ENCODE measurements at regions not wholly inside any gene's neighbourhood (a gene's known extent, or its start where the extent isn't known, plus 50 kb on each side); places are given as distances from the start of the nearest gene placed in this dataset.

DNA sequence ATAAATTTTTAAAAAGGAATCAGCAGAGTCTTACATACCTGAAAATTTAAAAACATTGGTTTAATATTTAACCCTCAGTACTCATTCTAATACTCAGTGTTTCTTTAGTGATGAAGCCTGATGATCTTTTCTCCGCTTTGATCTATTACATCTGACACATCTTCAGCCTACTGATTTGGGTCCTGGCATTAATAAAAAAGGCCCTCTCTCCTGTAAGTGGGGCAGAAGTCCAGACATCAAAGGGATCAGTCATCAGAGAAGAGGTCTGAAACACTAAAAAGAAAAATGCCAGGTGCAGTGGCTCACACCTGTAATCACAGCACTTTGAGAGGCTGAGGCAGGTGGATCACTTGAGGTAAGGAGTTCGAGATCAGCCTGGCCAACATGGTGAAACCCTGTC is 581.1 kb upstream of the LRATD1 start:
- 9 to 14% methylated on average over 2 of the region's 2 CpGs for WGBS, 2 experiments (ENCODE audit: low coverage in 1 of 2, low lambda C conversion rate in 2 of 2, missing lambda C conversion rate in 2 of 2)
- H3K27me3 ChIP-seq (replicated peaks; ENCODE audit: insufficient read depth): no peaks in the 10 kb centered on the region
- no peaks in the 10 kb centered on the region for H3K9me2 ChIP-seq (ENCODE audit: insufficient read depth)
- no peaks in the 10 kb centered on the region for H3K4me1 ChIP-seq (ENCODE audit: insufficient read depth)
- H3K9me3 ChIP-seq (ENCODE audit: low read depth): no peaks in the 10 kb centered on the region
- H3K79me2 ChIP-seq (ENCODE audit: insufficient read depth): no peaks in the 10 kb centered on the region
- H3F3A ChIP-seq (ENCODE audit: insufficient read depth): no peaks in the 10 kb centered on the region
- in situ Hi-C loops (cut with MboI): no loop called here
- no peak overlapping the region for H3K27ac ChIP-seq
- no peak overlapping the region for H3K4me2 ChIP-seq (ENCODE audit: unreplicated experiment)
- H3K9ac ChIP-seq: no peak overlapping the region
- no peak overlapping the region for H3K4me3 ChIP-seq
- H3K36me3 ChIP-seq (ENCODE audit: low read depth): no peaks in the 10 kb centered on the region
- TF ChIP-seq EZH2phosphoT487 (IDR thresholded peaks at IDR 0.05; ENCODE audit: insufficient read depth, low read depth): no peak
- no peak for TF ChIP-seq EZH2 (IDR thresholded peaks at IDR 0.05; ENCODE audit: insufficient read depth, poor library complexity, severe bottlenecking)
- DNase-seq: no peak
- no peak overlapping the region for H2AFZ ChIP-seq
- no peaks in the 10 kb centered on the region for H4K20me1 ChIP-seq (ENCODE audit: insufficient read depth)

DNA sequence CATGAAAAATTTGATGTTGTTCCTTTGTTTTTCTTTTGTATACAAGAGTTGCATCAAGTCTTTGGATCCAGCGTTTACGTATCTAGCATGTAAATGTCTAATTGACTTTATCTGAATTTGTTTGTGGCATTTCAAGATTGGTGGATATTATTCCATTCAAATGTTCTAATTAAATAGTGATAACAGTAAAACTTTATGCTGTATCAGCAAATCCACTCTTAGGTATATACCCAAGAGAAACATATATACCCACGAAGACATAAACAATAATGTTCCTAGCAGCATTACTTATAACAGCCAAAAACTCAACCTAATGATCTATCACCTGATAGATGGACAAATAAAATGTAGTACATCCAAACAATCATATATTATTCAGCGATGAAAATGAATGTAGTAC is 579.4 kb upstream of the LRATD1 start:
- Histone ChIP-seq H3K4me2 (ENCODE audit: unreplicated experiment) (no peak overlapping the region), H3K9ac (no peak overlapping the region), H3K9me3 (ENCODE audit: low read depth) (no peaks in the 10 kb centered on the region), H3K36me3 (ENCODE audit: low read depth) (no peaks in the 10 kb centered on the region), H2AFZ (no peak overlapping the region), H3K27ac (no peak overlapping the region), H3K4me1 (ENCODE audit: insufficient read depth) (no peaks in the 10 kb centered on the region), H3K27me3 (replicated peaks; ENCODE audit: insufficient read depth) (no peaks in the 10 kb centered on the region), H4K20me1 (ENCODE audit: insufficient read depth) (no peaks in the 10 kb centered on the region), H3K4me3 (no peak overlapping the region), H3K9me2 (ENCODE audit: insufficient read depth) (no peaks in the 10 kb centered on the region), H3K79me2 (ENCODE audit: insufficient read depth) (no peaks in the 10 kb centered on the region), H3F3A (ENCODE audit: insufficient read depth) (no peaks in the 10 kb centered on the region)
- in situ Hi-C loops (cut with MboI): no loop called here
- TF ChIP-seq EZH2 (IDR thresholded peaks at IDR 0.05; ENCODE audit: insufficient read depth, poor library complexity, severe bottlenecking) (no peak), EZH2phosphoT487 (IDR thresholded peaks at IDR 0.05; ENCODE audit: insufficient read depth, low read depth) (no peak)
- no peak for DNase-seq
- WGBS, 2 experiments (ENCODE audit: low coverage in 1 of 2, low lambda C conversion rate in 2 of 2, missing lambda C conversion rate in 2 of 2): 45 to 48% methylated on average over 4 of the region's 4 CpGs

DNA sequence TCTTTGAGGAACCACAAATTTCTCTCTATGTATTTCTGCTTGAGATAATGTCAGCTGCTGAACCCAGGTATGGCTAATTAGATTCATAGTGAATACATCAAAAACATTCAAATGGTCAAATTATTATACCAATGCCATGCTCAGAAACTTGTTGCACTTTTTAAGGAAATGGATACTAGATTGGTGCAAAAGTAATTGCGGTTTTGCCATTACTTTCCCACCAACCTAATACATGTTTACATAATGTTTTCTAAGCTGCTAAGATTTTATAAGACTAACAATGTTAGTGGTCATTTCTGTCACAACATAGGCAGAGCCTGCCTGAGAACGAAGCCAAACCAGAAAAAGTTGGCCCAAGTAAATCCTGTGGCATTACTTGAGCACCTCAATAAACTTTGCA is 568.2 kb upstream of the LRATD1 start:
- Histone ChIP-seq H3K4me2 (ENCODE audit: unreplicated experiment) (no peak overlapping the region), H3K4me3 (no peak overlapping the region), H3K9me3 (ENCODE audit: low read depth) (no peaks in the 10 kb centered on the region), H2AFZ (no peak overlapping the region), H3K27me3 (replicated peaks; ENCODE audit: insufficient read depth) (no peaks in the 10 kb centered on the region), H3K9me2 (ENCODE audit: insufficient read depth) (no peaks in the 10 kb centered on the region), H3K4me1 (ENCODE audit: insufficient read depth) (no peaks in the 10 kb centered on the region), H3F3A (ENCODE audit: insufficient read depth) (no peaks in the 10 kb centered on the region), H3K79me2 (ENCODE audit: insufficient read depth) (no peaks in the 10 kb centered on the region), H3K27ac (no peak overlapping the region), H4K20me1 (ENCODE audit: insufficient read depth) (no peaks in the 10 kb centered on the region), H3K9ac (no peak overlapping the region), H3K36me3 (ENCODE audit: low read depth) (no peaks in the 10 kb centered on the region)
- TF ChIP-seq EZH2phosphoT487 (IDR thresholded peaks at IDR 0.05; ENCODE audit: insufficient read depth, low read depth) (no peak), EZH2 (IDR thresholded peaks at IDR 0.05; ENCODE audit: insufficient read depth, poor library complexity, severe bottlenecking) (no peak)
- in situ Hi-C loops (cut with MboI): no loop called here
- DNase-seq: no peak
- 13 to 18% methylated on average over 2 of the region's 2 CpGs for WGBS, 2 experiments (ENCODE audit: low coverage in 1 of 2, low lambda C conversion rate in 2 of 2, missing lambda C conversion rate in 2 of 2)

DNA sequence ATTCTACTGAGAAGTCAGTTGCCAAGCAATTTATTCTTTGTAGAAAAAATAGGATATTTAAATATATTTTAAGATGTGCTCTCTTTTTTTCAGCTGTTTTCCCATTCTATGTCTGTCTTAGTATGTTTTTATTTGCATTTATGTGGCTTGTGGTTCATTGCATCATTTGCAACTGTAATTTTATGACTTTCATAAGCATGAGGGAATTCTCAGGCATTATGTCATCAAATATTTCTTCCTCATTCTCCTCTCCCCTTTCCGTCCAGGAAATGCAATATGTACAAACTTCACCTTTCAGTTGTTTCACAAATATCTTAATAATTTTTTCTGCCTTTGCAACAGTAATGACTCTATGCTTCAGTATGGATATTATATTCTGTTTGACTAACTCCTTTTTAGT is 560.2 kb upstream of the LRATD1 start:
- Histone ChIP-seq H3K36me3 (ENCODE audit: low read depth) (no peaks in the 10 kb centered on the region), H3K9me2 (ENCODE audit: insufficient read depth) (no peaks in the 10 kb centered on the region), H3K4me2 (ENCODE audit: unreplicated experiment) (no peak overlapping the region), H4K20me1 (ENCODE audit: insufficient read depth) (no peaks in the 10 kb centered on the region), H3K27me3 (replicated peaks; ENCODE audit: insufficient read depth) (no peaks in the 10 kb centered on the region), H3K4me1 (ENCODE audit: insufficient read depth) (no peaks in the 10 kb centered on the region), H3K4me3 (no peak overlapping the region), H3K27ac (no peak overlapping the region), H3K9me3 (ENCODE audit: low read depth) (no peaks in the 10 kb centered on the region), H3K9ac (no peak overlapping the region), H3K79me2 (ENCODE audit: insufficient read depth) (no peaks in the 10 kb centered on the region), H3F3A (ENCODE audit: insufficient read depth) (no peaks in the 10 kb centered on the region), H2AFZ (no peak overlapping the region)
- in situ Hi-C loops (cut with MboI): no loop called here
- 0 to 8% methylated on average over 1 of the region's 1 CpG for WGBS, 2 experiments (ENCODE audit: low coverage in 1 of 2, low lambda C conversion rate in 2 of 2, missing lambda C conversion rate in 2 of 2)
- TF ChIP-seq EZH2 (IDR thresholded peaks at IDR 0.05; ENCODE audit: insufficient read depth, poor library complexity, severe bottlenecking): no peak
- no peak for TF ChIP-seq EZH2phosphoT487 (IDR thresholded peaks at IDR 0.05; ENCODE audit: insufficient read depth, low read depth)
- DNase-seq: no peak

DNA sequence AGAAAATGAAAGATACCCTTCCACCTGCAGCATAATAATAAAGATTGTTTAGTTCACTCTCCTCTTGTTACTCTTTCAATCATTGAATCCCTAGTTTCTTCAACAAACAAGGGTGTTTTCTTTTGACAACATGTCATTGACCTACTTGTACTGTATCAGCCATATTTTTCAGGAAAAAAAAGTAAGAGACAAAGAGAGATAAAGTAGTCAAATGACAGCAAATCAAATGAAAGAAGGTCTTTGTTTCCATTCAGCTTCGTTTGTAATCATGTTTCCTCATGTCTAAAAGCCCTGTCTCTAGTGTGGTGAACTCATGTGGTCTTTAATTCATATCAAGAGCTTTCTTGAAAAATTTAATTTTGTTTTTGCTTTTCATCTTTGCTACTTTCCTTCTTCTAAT is 557.8 kb upstream of the LRATD1 start:
- H2AFZ ChIP-seq: no peak overlapping the region
- H3K4me3 ChIP-seq: no peak overlapping the region
- no peak overlapping the region for H3K9ac ChIP-seq
- no peak overlapping the region for H3K4me2 ChIP-seq (ENCODE audit: unreplicated experiment)
- no peaks in the 10 kb centered on the region for H3K27me3 ChIP-seq (replicated peaks; ENCODE audit: insufficient read depth)
- H3K9me3 ChIP-seq (ENCODE audit: low read depth): no peaks in the 10 kb centered on the region
- H3K27ac ChIP-seq: no peak overlapping the region
- 0% methylated on average over 1 of the region's 1 CpG for WGBS, 2 experiments (ENCODE audit: low coverage in 1 of 2, low lambda C conversion rate in 2 of 2, missing lambda C conversion rate in 2 of 2)
- no peaks in the 10 kb centered on the region for H3F3A ChIP-seq (ENCODE audit: insufficient read depth)
- no peaks in the 10 kb centered on the region for H3K36me3 ChIP-seq (ENCODE audit: low read depth)
- H3K9me2 ChIP-seq (ENCODE audit: insufficient read depth): no peaks in the 10 kb centered on the region
- H3K4me1 ChIP-seq (ENCODE audit: insufficient read depth): no peaks in the 10 kb centered on the region
- H4K20me1 ChIP-seq (ENCODE audit: insufficient read depth): no peaks in the 10 kb centered on the region
- no peak for DNase-seq
- no peak for TF ChIP-seq EZH2phosphoT487 (IDR thresholded peaks at IDR 0.05; ENCODE audit: insufficient read depth, low read depth)
- TF ChIP-seq EZH2 (IDR thresholded peaks at IDR 0.05; ENCODE audit: insufficient read depth, poor library complexity, severe bottlenecking): no peak
- no peaks in the 10 kb centered on the region for H3K79me2 ChIP-seq (ENCODE audit: insufficient read depth)
- in situ Hi-C loops (cut with MboI): no loop called here

Data from GM23248 (cell line).